Renal pelvis (tissue), 1 donor: ENCODE measurements at regions not wholly inside any gene's neighbourhood (a gene's known extent, or its start where the extent isn't known, plus 50 kb on each side); places are given as distances from the start of the nearest gene placed in this dataset.
"Not testable (repeated sequence)": the region's sequence is repeated elsewhere in the genome, so short reads cannot be mapped to it uniquely, and the experiment has no call there.

Experiments used
- DNase-seq: peaks from one replicate; pipeline ENCODE4 v3.0.0-alpha.2; 2013

DNA sequence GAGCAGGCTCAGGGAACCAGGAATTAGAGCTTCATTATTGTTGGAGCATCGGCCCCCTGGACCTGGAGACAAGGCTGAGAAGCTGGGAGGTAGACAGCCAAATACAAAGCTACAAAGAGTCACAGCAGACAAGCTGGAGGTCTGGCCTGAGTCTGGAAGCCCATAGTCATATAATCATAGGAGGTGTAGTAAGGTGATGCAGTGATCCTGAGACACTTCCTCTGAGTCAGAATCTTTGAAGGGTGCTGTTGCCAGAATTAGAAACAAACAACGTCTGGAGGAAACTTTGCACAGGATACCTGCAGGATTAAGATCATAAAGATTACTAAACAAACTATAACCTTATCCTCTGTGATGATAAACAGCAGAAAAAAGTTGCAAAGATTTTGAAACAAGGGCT is 213.8 kb downstream of the DSC3 start:
- DNase-seq, result no peak

DNA sequence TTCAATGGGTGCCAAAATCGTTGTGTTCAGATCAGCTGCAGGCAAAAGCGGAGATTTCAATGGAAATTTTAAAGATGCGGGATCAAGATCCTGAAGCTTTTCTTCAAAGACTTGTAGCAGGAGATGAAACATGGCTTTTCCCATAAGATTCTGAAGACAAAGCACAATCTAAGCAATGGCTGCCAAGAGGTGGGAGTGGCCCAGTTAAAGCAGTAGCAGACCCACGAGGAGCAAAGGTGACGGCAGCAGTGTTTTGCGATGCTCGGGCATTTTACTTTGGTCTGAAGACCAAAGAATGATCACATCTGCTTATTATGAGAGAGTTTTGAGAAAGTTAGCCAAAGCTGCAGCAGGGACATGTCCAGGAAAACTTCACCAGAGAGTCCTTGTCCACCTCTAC is 222.9 kb downstream of the DSC3 start:
- DNase-seq, result no peak

DNA sequence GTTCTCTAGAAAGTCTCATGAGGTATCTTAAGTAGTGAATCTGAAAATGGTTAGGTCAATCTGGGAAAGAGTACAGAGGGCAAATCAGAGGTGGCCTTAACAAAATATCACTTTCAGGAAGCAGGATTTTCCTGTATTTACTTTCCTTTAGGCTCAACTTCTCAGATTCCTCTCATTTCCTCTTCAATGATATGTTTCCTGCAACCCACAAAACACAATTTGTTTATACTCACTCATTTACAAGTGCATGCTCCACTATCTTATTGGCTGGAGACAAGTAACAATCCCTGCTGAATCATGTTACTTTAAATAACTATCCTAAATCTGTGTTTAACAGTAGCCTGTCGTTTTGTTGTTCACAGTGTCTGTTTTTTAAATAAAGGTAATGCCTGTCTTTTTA is 228.1 kb downstream of the DSC3 start:
- DNase-seq, result no peak

DNA sequence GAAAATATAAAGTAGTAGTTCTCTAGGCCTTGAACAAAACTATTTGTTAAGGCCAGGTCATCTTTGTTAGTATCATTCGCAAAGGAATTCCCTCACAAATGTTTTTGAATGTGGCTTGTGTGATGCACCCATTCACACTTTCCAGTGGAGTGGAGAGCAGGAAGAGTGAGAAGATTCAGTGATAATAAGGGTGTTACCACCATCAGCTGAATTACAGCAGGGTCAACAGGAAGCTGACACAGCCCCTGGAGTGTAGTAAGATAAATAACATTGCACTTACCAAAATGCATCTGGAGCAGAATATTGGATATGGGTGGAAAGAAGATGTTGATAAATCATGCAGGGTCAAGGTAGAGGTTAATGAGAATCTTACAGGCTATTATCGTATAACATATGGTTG is 231.0 kb downstream of the DSC3 start:
- DNase-seq, result no peak

DNA sequence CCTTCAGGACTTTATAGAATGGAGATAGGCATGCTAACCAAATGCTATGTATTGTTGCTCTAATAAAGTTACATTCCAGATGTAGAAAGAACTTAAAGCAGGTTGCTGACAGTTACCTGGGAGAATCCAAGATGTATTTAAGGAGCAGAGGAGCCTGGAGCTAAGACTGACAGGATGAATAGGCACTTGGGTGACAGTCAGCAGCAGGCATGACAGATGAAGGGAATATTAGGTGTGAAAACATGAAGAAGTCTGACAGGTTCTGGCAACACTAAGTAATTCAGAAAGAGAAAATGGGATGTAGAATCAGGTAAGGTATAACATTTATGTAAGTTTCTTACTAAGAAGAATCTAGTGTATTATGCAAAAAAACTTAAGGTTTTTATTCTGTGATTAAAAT is 232.0 kb downstream of the DSC3 start:
- DNase-seq, result no peak

DNA sequence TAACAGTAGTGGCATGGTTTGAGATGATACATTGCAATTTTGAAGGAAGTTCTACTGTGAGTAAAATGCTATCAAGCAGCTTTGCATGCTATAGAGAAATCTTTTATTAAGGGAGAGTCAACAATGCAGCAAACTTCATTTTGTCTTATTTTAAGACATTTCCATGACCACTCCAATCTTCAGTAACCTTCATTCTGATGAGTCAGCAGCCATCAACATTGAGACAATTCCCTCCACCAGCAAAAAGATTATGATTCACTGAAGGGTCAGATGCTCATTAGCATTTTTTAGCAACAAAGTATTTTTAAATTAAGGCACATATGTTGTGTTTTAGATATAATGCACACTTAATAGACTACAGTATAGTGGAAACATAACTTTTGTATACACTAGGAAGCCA is 235.7 kb downstream of the DSC3 start:
- DNase-seq, result no peak

DNA sequence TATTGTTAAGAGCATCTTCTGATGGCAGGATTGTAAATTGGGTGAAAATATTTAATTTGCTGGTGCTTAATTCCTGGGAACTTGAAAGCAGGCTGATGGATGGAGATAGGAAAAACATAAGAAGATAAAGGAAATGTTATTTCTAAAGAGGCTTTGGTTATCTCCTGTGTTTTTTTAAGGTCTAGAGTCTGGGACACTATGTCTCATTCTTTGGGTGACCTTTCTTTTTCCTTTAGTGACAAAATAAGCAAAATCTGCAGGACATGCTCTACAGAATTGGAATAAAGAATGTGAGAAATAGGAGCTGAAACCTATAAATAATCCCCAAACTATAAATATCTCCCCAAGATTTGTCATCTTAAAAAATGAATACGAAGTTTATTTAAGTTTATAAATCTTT is 241.7 kb downstream of the DSC3 start:
- no peak for DNase-seq

DNA sequence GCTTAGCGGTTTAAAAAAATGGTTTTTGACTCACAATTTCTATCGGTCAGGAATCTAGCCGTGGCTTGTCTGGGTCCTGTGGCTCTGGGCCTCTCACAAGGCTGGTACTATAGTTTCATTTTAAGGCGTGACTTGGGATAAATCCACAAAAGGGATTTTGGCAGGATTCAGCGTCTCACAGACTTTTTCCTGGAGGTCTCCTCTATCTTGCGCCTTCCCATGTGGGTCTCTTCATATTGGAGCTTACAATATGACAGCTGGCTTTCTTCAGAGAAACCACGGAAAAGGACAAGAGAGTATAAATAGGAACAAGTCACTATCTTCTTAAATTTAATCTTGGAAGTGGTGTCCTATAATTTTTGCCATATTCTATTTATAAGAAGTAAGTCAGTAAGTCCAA is 250.5 kb downstream of the DSC3 start:
- DNase-seq, result no peak

DNA sequence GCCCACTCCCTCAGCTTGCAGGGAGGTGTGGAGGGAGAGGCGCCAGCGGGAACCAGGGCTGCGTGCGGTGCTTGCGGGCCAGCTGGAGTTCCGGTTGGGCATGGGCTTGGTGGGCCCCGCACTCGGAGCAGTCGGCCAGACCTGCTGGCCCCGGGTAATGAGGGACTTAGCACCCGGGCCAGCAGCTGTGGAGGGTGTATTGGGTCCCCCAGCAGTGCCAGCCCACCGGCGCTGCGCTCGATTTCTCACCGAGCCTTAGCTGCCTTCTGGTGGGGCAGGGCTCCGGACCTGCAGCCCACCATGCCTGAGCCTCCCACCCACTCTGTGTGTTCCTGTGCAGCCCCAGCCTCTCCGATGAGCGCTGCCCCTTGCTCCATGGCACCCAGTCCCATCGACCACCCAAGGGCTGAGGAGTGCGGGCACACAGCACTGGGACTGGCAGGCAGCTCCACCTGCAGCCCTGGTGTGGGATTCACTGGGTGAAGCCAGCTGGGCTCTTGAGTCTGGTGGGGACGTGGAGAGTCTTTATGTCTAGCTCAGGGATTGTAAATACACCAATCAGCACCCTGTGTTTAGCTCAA is 254.0 kb downstream of the DSC3 start:
- DNase-seq, result not testable (repeated sequence)

DNA sequence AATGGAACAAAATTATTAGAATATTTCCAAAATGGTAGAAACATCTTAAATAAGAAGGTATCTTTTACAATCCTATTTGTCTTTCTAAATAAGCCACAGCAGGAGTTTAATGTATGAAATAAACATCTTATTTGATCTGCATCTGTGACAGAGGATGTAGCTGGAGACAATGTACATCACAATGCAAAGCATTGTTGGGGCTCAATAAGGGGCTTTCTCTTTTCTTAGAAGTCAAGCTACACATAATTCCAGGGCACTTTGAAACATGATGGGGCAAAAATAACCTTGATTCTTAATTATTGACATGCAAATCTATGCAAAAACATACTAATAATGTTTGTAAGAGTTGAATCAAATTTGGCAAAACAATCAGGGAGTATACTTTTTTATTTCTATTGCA is 255.1 kb downstream of the DSC3 start:
- no peak for DNase-seq

DNA sequence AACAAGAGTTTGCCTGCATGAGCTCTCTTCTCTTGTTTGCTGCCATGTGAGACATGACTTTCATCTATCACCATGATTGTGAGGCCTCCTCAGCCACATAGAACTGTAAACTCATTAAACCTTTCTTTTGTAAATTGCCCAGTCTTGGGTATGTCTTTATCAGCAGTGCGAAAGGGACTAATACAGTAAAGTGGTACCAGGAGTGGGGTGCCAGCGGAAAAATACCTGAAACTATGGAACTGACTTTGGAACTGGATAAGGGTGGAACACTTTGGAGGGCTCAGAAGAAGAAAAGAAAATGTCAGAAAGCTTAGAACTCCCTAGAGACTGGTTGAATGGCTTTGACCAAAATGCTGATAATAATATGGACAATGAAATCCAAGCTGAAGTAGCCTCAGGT is 260.9 kb downstream of the DSC3 start:
- no peak for DNase-seq

DNA sequence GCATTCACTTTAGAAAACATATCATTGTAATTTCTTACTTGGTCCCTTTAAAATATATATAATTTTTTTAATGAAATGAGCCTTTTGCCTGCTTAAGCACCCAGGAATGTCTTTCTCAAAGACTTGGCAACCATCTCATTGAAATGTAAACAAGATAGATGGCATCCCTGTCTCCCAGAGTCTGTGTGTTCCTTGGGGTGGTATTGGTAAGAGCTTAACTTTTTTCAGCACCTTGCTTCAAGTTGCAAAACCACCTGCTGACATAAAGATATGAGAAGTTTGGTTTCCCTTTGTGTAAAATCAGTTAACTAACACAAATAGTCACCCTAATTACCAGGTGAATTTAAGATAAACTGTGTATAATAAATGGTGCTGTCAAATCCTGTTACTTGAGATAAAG is 266.9 kb downstream of the DSC3 start:
- no peak for DNase-seq

DNA sequence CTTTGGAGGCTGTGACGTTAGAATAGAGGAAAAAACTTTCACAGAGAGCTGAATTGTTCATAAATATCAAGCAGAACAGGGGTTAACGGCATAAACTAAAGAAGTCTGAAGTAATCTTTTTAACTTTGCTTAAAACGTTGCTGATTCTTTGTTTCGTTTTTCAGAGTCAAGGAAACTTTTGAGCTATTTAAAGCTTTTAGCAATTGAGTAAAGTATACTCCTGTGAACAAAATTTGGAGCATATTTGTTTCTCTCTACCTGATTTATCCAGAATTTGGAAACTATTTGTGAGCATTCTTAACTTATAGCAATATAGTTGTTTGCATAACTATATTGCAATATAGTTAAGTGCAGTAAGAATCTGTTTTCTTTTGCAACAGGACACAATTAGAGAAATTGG is 270.4 kb downstream of the DSC3 start:
- DNase-seq, result not testable (repeated sequence)

DNA sequence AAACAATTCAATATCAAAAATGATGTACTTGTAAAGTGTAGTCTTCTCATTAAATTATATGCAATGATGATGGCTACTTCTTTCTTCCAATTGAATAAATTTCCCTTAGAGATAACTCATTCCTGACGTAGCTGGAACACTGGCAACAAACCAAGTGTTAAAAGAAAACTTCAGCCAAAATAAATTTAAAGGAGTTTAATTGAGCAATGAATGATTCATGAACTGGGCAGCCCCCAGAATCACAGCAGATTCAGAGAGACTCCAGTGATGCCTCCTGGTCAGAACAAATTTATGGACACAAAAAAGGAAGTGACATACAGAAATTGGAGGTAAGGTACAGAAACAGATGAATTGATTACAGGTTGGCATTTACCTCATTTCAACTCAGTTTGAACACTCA is 276.5 kb downstream of the DSC3 start:
- no peak for DNase-seq

DNA sequence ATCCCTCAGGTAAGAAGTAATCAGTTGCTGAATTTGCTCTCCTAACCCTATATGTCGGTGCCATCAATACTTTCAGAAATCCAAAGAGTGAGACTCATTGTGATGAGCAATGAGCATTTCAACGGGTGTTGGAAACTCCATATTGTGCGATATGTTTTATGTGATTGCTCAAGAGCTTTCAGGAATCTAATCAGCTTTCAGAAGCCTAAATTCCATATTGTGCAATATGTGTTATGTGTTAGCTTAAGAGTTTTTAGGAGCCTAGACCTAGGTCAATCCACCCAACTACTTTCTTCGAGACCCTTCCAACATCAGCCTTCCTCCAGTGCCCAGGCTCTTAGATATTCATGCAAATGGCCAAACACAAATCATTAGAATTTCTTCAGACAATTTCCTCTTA is 277.3 kb downstream of the DSC3 start:
- no peak for DNase-seq

DNA sequence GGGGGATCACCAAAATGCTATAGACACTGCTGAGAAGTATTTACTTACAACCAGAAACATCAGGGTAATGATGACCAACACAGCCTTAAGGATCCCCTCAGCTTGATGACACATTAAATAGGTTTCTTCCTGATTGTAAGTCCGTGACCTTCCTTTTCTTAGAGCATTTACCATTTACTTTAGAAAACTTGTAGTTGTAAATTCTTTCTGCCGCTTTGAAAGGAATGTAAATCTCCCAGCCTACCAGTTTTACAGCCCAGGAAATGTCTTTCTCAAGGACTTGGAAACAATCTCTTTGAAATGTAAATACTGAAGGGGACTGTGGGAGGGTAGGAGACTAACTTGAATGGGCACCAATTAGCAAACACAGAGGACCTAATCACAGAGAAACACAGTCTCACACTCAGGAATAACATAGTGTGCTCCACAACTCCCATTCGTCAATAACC is 278.6 kb downstream of the DSC3 start:
- peak; percentile 62 for DNase-seq

DNA sequence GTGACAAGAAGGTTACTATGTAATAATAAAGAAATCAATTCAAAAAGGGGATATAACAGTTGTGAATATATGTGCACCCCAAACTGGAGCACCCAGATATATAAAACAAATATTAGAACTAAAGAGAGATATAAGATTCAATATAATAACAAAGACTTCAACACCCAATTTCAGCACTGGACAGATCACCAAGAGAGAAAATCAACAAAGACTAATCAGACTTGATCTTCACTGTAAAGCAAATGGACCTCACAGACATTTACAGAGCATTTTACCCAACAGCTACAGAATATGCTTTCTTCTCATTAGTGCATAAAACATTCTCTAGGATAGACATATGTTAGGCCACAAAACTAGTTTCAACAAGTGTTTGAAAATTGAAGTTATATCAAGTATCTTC is 287.7 kb downstream of the DSC3 start:
- no peak for DNase-seq

DNA sequence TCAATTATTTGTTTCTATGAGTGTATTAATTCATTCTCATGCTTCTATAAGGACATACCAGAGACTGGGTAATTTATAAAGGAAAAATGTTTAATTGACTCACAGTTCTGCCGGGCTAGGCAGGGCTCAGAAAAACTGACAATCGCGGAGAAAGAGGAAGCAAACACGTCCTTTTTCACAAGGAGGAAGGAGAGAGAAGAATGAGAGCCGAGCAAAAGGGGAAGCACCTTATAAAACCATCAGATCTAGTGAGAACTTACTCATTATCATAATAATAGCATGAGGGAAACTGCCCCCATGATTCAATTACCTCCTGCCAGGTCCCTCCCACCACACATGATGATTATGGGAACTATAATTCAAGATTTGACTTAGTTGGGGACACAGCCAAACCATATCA is 294.0 kb downstream of the DSC3 start:
- DNase-seq, result no peak

DNA sequence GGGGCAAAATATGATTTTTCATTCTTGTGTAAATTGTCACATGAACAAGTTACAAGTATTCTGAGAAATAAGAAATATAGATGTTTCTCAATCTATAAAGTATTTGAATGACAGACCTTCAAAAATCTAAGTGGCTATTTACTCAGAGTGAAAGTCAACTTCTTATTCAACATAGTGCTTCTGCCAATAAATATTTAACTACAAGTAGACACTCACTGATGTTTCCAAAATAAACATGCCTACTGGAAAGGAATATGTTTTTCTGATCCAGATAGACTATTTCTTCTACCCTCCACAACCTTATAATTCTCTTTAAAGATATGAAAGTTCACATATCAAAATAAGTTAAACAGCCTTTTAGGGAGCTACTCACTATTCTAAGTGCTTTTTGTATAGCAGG is 296.3 kb downstream of the DSC3 start:
- DNase-seq, result no peak

DNA sequence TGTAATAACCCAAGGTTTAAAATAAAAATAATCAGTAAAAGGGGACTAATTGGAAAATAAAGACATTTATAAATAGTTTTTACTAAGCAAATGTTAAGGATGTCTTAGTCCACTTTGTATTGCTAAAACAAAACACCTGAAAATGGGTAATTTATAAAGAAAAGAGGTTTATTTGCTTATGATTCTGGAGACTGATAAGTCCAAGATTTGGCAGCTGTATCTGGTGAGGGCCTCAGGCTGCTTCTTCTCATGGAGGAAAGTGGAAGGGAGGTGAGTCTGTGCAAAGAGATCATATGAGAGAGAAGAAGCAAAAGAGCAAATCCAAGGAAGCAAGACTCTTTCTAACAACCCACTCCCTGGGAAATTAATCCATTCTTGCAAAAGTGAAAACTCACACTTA is 299.5 kb downstream of the DSC3 start:
- no peak for DNase-seq

DNA sequence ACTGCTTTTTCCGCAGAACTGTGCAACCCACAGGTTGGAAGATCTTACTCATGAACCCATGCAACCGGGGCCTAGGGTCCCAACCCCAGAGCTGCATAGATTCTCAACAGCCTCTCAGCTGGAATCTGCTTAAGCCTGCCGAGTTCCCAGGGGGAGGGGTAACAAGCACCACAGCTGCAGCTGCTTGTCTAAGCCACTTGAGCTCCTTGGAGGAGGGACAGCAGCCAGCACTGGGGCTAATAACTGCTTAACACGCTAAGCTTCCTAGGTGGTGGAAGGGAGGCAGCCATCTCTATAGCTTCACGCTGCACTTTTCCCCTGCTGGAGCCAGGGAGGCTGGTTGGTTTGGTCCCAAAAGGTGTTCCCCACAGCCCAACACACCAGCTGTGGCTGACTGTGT is 311.6 kb downstream of the DSC3 start:
- DNase-seq, result no peak

DNA sequence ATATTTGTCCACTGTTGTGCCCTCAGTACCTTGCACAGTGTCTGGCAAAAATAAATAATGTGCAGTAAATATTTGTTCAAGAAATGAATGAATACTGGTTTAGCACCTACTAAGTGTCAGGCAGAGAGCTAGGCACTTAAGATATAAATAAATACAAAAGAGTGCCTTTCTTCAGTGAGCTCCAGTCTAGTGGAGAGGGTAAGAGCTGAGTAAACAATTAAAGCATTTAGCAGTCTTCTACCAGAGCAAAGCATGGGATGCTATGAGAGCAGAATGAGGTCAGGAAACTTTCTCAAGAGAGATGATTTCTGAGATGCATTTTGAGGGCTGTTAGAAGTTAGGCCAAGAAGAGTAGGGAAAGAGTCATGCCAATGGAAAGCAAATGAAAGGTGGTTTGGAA is 314.7 kb downstream of the DSC3 start:
- no peak for DNase-seq

DNA sequence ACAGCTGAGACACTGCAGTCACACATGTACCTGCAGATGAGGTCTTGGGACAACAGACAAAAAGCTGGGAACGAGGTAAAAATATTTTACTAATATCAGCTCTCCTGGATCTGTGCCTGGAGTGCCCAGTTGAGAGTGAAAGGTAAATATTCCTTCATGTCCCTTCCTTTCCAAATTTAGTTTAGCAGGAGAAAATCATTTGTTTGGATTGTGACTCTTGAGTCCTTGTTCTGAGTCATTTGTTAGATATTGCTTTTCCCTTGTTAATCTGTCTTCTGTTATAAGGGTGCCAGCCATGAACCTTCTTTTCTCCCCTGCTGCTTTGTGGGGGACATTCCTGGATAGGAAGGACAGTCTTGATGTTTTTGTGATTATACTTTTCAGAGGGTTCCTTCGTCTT is 329.2 kb downstream of the DSC3 start:
- DNase-seq, result no peak

DNA sequence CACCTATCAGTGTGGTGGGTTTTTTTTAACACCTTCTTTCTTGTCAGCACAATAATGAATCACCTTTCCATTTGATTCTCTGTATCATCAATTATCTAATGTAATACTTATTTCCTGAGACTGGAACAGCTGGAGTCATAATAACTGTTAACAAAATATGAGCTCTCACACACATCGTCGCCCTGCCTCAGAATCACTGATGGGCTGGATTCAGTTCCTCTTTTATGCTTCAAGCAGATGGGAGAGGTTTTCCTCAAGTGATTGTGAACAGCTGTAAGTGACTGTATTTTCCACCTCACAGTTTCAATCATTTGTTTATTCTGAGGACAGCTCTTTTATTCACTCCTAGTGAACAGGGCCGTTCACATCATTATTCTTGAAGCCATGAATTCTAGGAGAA is 330.2 kb downstream of the DSC3 start:
- DNase-seq, result no peak

DNA sequence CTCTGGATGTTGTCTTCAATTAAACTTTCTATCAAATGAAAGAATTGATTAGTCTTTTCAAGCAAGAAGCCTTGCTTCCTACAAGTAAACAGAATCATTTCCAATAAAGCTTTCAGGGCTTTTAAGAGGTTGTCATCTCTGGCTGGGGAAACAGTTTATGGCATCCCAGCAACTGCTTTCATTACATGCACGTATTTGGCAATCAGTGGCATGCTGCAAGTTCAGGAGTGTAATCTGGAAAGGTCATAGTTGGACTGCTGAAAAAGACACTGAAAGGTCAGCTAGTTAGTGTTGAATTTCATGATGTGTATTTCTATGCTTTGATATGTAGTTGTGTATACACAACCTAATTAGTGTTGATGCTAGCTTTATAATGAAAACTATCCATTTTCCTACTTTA is 332.9 kb downstream of the DSC3 start:
- no peak for DNase-seq
